Neural cell (in vitro differentiated cells): ENCODE measurements at regions not wholly inside any gene's neighbourhood (a gene's known extent, or its start where the extent isn't known, plus 50 kb on each side); places are given as distances from the start of the nearest gene placed in this dataset.

Source experiments
- CTCF ChIP-seq: fragments of 450-650 bp; IDR thresholded peaks from 2 replicates; pipeline ENCODE4 v1.5.1; 2014; ENCODE audit warnings: antibody characterized with exemption, mild to moderate bottlenecking, moderate library complexity; ENCODE audit not compliant: poor library complexity, severe bottlenecking
- EP300 ChIP-seq: fragments of 450-650 bp; conservative IDR thresholded peaks from 2 replicates; pipeline ENCODE4 v1.6.1; 2014; ENCODE audit warnings: antibody characterized with exemption, mild to moderate bottlenecking, moderate library complexity; ENCODE audit not compliant: poor library complexity, severe bottlenecking
- EZH2 ChIP-seq: fragments of 200-600, 300-800 bp; shearing (Covaris generic), sonication (generic); IDR thresholded peaks from 2 replicates; pipeline ENCODE4 v1.6.1; 2014; ENCODE audit warnings: antibody characterized with exemption, low read length, borderline replicate concordance, mild to moderate bottlenecking; ENCODE audit not compliant: insufficient read depth, poor library complexity, severe bottlenecking
- MXI1 ChIP-seq: fragments of 450-650 bp; conservative IDR thresholded peaks from 2 replicates; pipeline ENCODE4 v1.6.1; 2014; ENCODE audit warnings: antibody characterized with exemption, mild to moderate bottlenecking; ENCODE audit not compliant: poor library complexity, severe bottlenecking
- POLR2AphosphoS5 ChIP-seq: IDR thresholded peaks from 2 replicates; pipeline ENCODE4 v1.6.1; 2012
- RAD21 ChIP-seq: fragments of 450-650 bp; conservative IDR thresholded peaks from 2 replicates; pipeline ENCODE4 v1.6.1; 2014; ENCODE audit warnings: antibody characterized with exemption, mild to moderate bottlenecking, moderate library complexity
- REST ChIP-seq: IDR thresholded peaks from 2 replicates; pipeline ENCODE4 v1.6.1; 2012; ENCODE audit warnings: borderline replicate concordance
- SMC3 ChIP-seq: fragments of 450-650 bp; conservative IDR thresholded peaks from 2 replicates; pipeline ENCODE4 v1.6.1; 2014; ENCODE audit warnings: antibody characterized with exemption, mild to moderate bottlenecking, moderate library complexity; ENCODE audit not compliant: poor library complexity
- TAF1 ChIP-seq: IDR thresholded peaks from 2 replicates; pipeline ENCODE4 v1.6.1; 2012; ENCODE audit warnings: low read depth

GRCh38 chr7:18320422-18320821 is 175.1 kb upstream of the HDAC9 start:
- no peak for TF ChIP-seq POLR2AphosphoS5
- no peak for TF ChIP-seq REST
- TF ChIP-seq EZH2, result no peak
- TF ChIP-seq CTCF, result no peak
- TF ChIP-seq EP300, result no peak
- TF ChIP-seq TAF1, result no peak
- TF ChIP-seq SMC3, result no peak
- no peak for TF ChIP-seq RAD21
- no peak for TF ChIP-seq MXI1
